ENCODE measurements at regions not wholly inside any gene's neighbourhood (a gene's known extent, or its start where the extent isn't known, plus 50 kb on each side); places are given as distances from the start of the nearest gene placed in this dataset.

DNA sequence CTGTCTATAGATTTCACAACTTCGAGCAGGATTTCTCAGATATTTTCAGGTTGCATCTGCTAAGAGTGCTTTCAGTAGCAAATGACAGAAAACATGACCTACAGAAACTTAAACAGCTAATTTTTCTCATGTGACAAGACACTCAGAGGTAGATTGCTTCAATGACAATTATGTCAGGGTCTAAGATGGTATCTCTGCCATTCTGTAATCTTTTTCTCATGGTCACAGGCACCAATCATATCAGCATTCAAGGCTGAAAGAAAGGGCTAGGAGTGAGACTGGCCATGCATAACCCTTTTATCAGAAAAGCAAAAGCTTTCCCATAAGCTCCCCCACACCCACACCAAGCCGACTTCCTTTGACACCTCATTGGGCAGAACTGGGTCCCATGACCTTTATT lies 450.5 kb upstream of the FAR2 start:
- TF ChIP-seq CTCF (IDR thresholded peaks at IDR 0.05) (no peak), POLR2A (IDR thresholded peaks at IDR 0.05) (no peak)

Data from right lobe of liver (tissue), 4 donors.